Gastroesophageal sphincter (tissue), 4 donors: ENCODE measurements at regions not wholly inside any gene's neighbourhood (a gene's known extent, or its start where the extent isn't known, plus 50 kb on each side); places are given as distances from the start of the nearest gene placed in this dataset.

ENCODE experiments used
- ATAC-seq: fragments of 150-250 bp; one replicate; pipeline ENCODE4 v1.9.1; 2016; ENCODE audit warnings: mild to moderate bottlenecking, moderate library complexity
- H3K27ac ChIP-seq, 4 donors: fragments of 200-600 bp; sonication (generic) in 3 of 4; 1 replicate in 3 of 4; 2 replicates in 1 of 4; pipeline ENCODE4 v1.5.1; 2016 to 2019
- H3K27me3 ChIP-seq: fragments of 200-600 bp; sonication (generic); one replicate; pipeline ENCODE4 v1.5.1; 2019
- H3K36me3 ChIP-seq, 2 donors: fragments of 200-600 bp; sonication (generic); one replicate each; pipeline ENCODE4 v1.5.1; 2019; ENCODE audit warnings: control low read depth in 1 of 2
- H3K4me1 ChIP-seq, 3 donors: fragments of 200-600 bp; sonication (generic); 1 replicate in 2 of 3; 2 replicates in 1 of 3; pipeline ENCODE4 v1.5.1; 2016 to 2019; ENCODE audit warnings: control low read depth in 2 of 3
- H3K4me3 ChIP-seq, 2 donors: fragments of 200-600 bp; sonication (generic); one replicate each; pipeline ENCODE4 v1.5.1; 2019; ENCODE audit warnings: mild to moderate bottlenecking in 1 of 2, moderate library complexity in 1 of 2
- H3K9me3 ChIP-seq, 3 donors: fragments of 200-600 bp; sonication (generic); one replicate each; pipeline ENCODE4 v1.5.1; 2017 to 2019; ENCODE audit warnings: control low read depth in 2 of 3
- EP300 ChIP-seq: sonication (generic); formaldehyde crosslinking; IDR thresholded peaks from one replicate; pipeline ENCODE4 v1.6.1; 2017; ENCODE audit warnings: antibody characterized with exemption, mild to moderate bottlenecking
- POLR2A ChIP-seq, 2 donors: fragments of 450-650 bp; IDR thresholded peaks; one replicate each; pipeline ENCODE4 v1.6.1; 2017; ENCODE audit warnings: antibody characterized with exemption in 2 of 2, mild to moderate bottlenecking in 2 of 2, moderate library complexity in 1 of 2
- POLR2AphosphoS5 ChIP-seq: sonication (generic); formaldehyde crosslinking; IDR thresholded peaks from one replicate; pipeline ENCODE4 v1.6.1; 2017; ENCODE audit warnings: antibody characterized with exemption
- WGBS, 2 donors: methylation state at CpG; one replicate each; pipeline ENCODE4 v1.1.5; 2018; ENCODE audit warnings: low coverage in 1 of 2; 5-methylcytosine and 5-hydroxymethylcytosine counted together
- TF ChIP-seq, protein P1 (sequence below), 4 experiments: fragments of 200-600 bp in 2 of 4; fragments of 450-650 bp in 2 of 4; sonication (generic) in 1 of 4; IDR thresholded peaks; one replicate each; pipeline ENCODE4 v1.5.1; 2017 to 2019; ENCODE audit warnings: antibody characterized with exemption in 4 of 4, mild to moderate bottlenecking in 2 of 4, moderate library complexity in 2 of 4

DNA sequence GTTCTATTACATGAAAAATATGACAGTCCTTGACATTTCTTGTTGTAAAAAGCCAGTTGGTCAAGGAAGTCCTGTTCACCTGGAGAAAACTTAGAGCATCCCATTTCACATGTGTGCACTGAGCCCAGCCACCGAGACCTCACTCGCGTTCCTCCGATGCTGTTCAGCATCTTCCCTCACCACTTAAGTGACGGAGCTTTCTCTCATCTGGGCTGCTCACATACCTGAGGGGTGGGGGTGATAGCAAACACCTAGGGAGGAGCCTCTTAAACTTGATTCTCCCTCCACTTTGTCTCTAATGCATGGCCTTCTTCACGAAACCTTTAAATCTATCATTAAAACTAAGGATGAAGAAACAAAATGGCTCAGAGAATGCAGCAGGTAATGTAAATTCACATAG is 950.2 kb downstream of the GATA3 start:
- no peaks in the 10 kb centered on the region for H3K36me3 ChIP-seq
- ATAC-seq, result no peak
- H3K4me3 ChIP-seq, result no peak overlapping the region
- H3K4me1 ChIP-seq, result no peaks in the 10 kb centered on the region
- 86 to 89% methylated on average over 2 to 5 of the region's 6 CpGs for WGBS, 2 donors
- TF ChIP-seq, protein P1, sequence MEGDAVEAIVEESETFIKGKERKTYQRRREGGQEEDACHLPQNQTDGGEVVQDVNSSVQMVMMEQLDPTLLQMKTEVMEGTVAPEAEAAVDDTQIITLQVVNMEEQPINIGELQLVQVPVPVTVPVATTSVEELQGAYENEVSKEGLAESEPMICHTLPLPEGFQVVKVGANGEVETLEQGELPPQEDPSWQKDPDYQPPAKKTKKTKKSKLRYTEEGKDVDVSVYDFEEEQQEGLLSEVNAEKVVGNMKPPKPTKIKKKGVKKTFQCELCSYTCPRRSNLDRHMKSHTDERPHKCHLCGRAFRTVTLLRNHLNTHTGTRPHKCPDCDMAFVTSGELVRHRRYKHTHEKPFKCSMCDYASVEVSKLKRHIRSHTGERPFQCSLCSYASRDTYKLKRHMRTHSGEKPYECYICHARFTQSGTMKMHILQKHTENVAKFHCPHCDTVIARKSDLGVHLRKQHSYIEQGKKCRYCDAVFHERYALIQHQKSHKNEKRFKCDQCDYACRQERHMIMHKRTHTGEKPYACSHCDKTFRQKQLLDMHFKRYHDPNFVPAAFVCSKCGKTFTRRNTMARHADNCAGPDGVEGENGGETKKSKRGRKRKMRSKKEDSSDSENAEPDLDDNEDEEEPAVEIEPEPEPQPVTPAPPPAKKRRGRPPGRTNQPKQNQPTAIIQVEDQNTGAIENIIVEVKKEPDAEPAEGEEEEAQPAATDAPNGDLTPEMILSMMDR (IDR thresholded peaks at IDR 0.05), result no peak
- no peak for TF ChIP-seq POLR2AphosphoS5
- no peak for TF ChIP-seq POLR2A (IDR thresholded peaks at IDR 0.05)
- no peak for TF ChIP-seq EP300
- no peak overlapping the region for H3K27ac ChIP-seq
- H3K9me3 ChIP-seq, result no peaks in the 10 kb centered on the region
- no peaks in the 10 kb centered on the region for H3K27me3 ChIP-seq

DNA sequence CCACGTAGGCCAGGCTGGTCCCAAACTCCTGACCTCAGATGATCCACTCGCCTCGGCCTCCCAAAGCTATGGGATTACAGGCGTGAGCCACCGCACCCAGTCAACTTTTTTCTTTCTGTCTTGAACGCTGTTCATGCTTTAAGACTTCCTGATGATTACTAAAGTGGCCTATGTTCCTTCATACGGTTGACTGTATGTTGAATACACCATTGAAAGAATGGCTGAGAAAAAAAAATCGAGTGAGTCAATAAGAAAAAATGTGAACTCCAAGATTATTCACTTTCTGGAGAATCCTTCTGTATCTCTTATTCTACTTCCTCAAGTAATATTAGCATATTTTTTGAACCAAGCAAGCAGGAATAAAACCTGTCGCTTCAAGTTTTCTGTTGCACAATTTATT is 955.0 kb downstream of the GATA3 start:
- no peaks in the 10 kb centered on the region for H3K27me3 ChIP-seq
- 68 to 87% methylated on average over 3 to 5 of the region's 9 CpGs for WGBS, 2 donors
- ATAC-seq, result no peak
- H3K27ac ChIP-seq, result no peak overlapping the region
- TF ChIP-seq POLR2AphosphoS5, result no peak
- TF ChIP-seq, protein P1 (IDR thresholded peaks at IDR 0.05), result no peak
- TF ChIP-seq POLR2A (IDR thresholded peaks at IDR 0.05), result no peak
- no peak for TF ChIP-seq EP300
- H3K9me3 ChIP-seq, result no peaks in the 10 kb centered on the region
- H3K4me1 ChIP-seq, result no peaks in the 10 kb centered on the region
- no peaks in the 10 kb centered on the region for H3K36me3 ChIP-seq
- H3K4me3 ChIP-seq, result no peak overlapping the region

DNA sequence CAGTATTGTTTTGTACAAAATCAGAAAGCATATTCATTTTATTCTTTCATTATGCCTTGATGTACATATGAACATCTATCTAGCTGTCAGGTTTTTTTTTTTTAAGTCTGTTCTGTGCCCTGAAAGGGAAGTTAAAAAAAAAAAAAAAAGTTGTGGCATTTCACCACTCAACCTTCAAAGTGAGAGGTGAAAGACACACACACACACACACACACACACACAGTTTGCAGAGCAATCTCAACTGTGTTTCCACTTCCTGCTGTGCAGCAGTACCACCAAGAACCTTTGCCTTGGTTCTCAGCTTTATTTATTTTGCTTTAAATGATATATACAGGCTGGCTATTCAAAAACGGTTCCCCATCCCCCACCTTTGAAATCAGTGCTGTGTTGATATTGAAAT is 955.6 kb downstream of the GATA3 start:
- Histone ChIP-seq H3K4me3 (no peak overlapping the region), H3K9me3 (no peaks in the 10 kb centered on the region), H3K27ac (no peak overlapping the region), H3K36me3 (no peaks in the 10 kb centered on the region), H3K27me3 (no peaks in the 10 kb centered on the region), H3K4me1 (no peaks in the 10 kb centered on the region)
- 8 to 33% methylated on average over 1 of the region's 1 CpG for WGBS, 2 donors
- ATAC-seq, result no peak
- TF ChIP-seq, protein P1 (IDR thresholded peaks at IDR 0.05), result no peak
- TF ChIP-seq POLR2AphosphoS5, result no peak
- no peak for TF ChIP-seq EP300
- TF ChIP-seq POLR2A (IDR thresholded peaks at IDR 0.05), result no peak

DNA sequence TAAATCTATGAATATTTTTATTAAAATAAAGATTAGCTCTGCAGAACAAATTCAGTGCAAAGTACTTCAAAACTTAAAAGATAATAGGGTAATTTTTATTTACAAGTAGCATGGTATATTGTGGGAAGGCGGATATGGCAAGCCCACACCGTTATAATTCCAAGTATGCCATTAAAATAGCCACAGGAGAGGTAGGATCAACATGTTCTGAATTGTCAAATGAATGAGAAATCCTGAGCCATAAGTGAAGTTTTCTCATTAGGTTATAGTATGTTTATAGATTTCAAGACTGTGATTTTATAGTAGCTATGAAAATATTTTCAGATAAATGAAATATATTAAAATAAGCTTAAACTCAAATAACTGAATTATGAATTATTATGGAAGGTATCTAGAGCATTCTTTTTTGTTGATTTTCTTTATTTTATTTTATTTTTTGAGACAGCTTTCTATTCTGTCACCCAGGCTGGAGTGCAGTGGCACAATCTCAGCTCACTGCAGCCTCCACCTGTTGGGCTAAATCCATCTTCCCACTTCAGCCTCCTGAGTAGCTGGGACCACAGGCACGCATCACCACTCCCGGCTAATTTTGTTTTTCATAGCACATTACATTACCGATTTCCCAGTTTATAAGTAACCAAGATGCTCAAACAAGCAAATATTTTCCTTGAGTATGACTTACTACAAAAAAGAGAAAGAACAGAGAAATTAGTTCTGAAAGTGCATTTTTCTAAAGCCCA is 956.6 kb downstream of the GATA3 start:
- Histone ChIP-seq H3K9me3 (no peaks in the 10 kb centered on the region), H3K36me3 (no peaks in the 10 kb centered on the region), H3K4me3 (no peak overlapping the region), H3K4me1 (no peaks in the 10 kb centered on the region), H3K27me3 (no peaks in the 10 kb centered on the region), H3K27ac (no peak overlapping the region)
- TF ChIP-seq, protein P1 (IDR thresholded peaks at IDR 0.05), result no peak
- TF ChIP-seq EP300 (no peak), POLR2AphosphoS5 (no peak), POLR2A (IDR thresholded peaks at IDR 0.05) (no peak)
- no peak for ATAC-seq
- 83 to 87% methylated on average over 5 of the region's 5 CpGs for WGBS, 2 donors

DNA sequence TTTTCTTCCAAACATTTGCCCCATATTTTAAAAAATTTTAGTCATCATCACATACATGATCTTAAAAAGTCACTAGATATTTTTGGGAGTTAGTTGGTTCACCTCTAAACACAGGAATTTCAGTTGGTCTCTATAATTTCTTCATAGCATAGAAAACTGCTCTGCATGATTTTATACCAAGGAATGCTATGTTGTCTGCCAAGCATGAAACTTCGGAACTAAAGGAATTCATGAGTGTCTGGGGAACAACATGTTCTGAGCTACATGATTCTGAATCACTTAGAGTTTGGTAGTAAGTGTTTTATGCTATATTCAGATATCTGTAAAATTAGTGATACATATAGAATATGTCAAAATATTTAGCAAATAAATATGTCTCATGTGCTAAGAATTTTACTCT is 957.8 kb downstream of the GATA3 start:
- ATAC-seq, result no peak
- no peak overlapping the region for H3K27ac ChIP-seq
- WGBS, 2 donors, result 0 to 16% methylated on average over 1 of the region's 1 CpG
- no peak overlapping the region for H3K4me3 ChIP-seq
- no peaks in the 10 kb centered on the region for H3K27me3 ChIP-seq
- H3K9me3 ChIP-seq, result no peaks in the 10 kb centered on the region
- H3K4me1 ChIP-seq, result no peaks in the 10 kb centered on the region
- TF ChIP-seq, protein P1 (IDR thresholded peaks at IDR 0.05), result no peak
- H3K36me3 ChIP-seq, result no peaks in the 10 kb centered on the region
